ENCODE measurements at regions not wholly inside any gene's neighbourhood (a gene's known extent, or its start where the extent isn't known, plus 50 kb on each side); places are given as distances from the start of the nearest gene placed in this dataset.

- Histone ChIP-seq H3K4me1 (ENCODE audit: insufficient read depth, low read length) (no peaks in the 10 kb centered on the region), H3K4me2 (ENCODE audit: insufficient read depth, low read length) (no peak overlapping the region), H2AFZ (ENCODE audit: low read depth, low read length) (no peak overlapping the region), H3K9ac (ENCODE audit: low read depth, low read length) (no peak overlapping the region), H3K27me3 (ENCODE audit: insufficient read depth, low read length, poor library complexity) (no peaks in the 10 kb centered on the region), H3K79me2 (ENCODE audit: insufficient read depth, low read length) (no peaks in the 10 kb centered on the region), H3K36me3 (ENCODE audit: insufficient read depth, low read length) (no peaks in the 10 kb centered on the region), H4K20me1 (ENCODE audit: insufficient read depth, low read length) (no peaks in the 10 kb centered on the region), H3K4me3 (ENCODE audit: low read depth in 1 of 2, low read length in 2 of 2) (no peak overlapping the region), H3K9me3 (ENCODE audit: insufficient read depth, low read length, severe bottlenecking) (no peaks in the 10 kb centered on the region), H3K27ac (ENCODE audit: low read length) (no peak overlapping the region)
- no peak for ATAC-seq (ENCODE audit: insufficient read depth, low read depth)
- no peak for DNase-seq
- TF ChIP-seq CTCF (IDR thresholded peaks at IDR 0.05; ENCODE audit: borderline replicate concordance, extremely low read depth, low read length, poor library complexity, severe bottlenecking) (no peak), EZH2 (IDR thresholded peaks at IDR 0.05; ENCODE audit: borderline replicate concordance, low read depth, low read length, severe bottlenecking) (no peak)
These were observed 107.5 kb upstream of the SCAF8 start for GRCh38 chr6:154625721-154626120.

DNA sequence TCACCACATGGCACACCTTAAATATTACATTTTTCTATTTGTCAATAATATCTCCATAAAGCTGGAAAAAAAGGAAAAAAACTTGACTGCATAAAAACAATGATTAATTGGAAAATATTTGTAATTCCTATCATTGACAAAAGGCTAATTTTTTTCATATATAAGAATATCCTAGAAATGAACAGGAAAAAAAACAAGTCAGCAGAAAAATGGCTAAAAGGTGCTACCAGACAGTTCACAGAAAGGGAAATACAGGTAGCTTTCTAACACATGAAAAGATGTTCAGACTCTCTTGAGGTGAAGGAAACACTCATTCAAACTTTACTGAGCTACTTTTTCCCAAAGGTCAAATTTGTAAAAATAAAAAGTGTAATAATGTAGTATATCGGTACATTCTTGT, 104.1 kb upstream of the SCAF8 start:
- DNase-seq (no peak), ATAC-seq (ENCODE audit: insufficient read depth, low read depth) (no peak)
- TF ChIP-seq EZH2 (IDR thresholded peaks at IDR 0.05; ENCODE audit: borderline replicate concordance, low read depth, low read length, severe bottlenecking) (no peak), CTCF (IDR thresholded peaks at IDR 0.05; ENCODE audit: borderline replicate concordance, extremely low read depth, low read length, poor library complexity, severe bottlenecking) (no peak)
- Histone ChIP-seq H3K27me3 (ENCODE audit: insufficient read depth, low read length, poor library complexity) (no peaks in the 10 kb centered on the region), H3K4me3 (ENCODE audit: low read depth in 1 of 2, low read length in 2 of 2) (no peak overlapping the region), H3K4me2 (ENCODE audit: insufficient read depth, low read length) (no peak overlapping the region), H2AFZ (ENCODE audit: low read depth, low read length) (no peak overlapping the region), H3K9ac (ENCODE audit: low read depth, low read length) (no peak overlapping the region), H3K9me3 (ENCODE audit: insufficient read depth, low read length, severe bottlenecking) (no peaks in the 10 kb centered on the region), H3K36me3 (ENCODE audit: insufficient read depth, low read length) (no peaks in the 10 kb centered on the region), H3K27ac (ENCODE audit: low read length) (no peak overlapping the region), H4K20me1 (ENCODE audit: insufficient read depth, low read length) (no peaks in the 10 kb centered on the region), H3K79me2 (ENCODE audit: insufficient read depth, low read length) (no peaks in the 10 kb centered on the region), H3K4me1 (ENCODE audit: insufficient read depth, low read length) (no peaks in the 10 kb centered on the region)

GRCh38 chr6:154632119-154632518, 101.1 kb upstream of the SCAF8 start:
- ATAC-seq (ENCODE audit: insufficient read depth, low read depth) = no peak
- Histone ChIP-seq H3K4me2 (ENCODE audit: insufficient read depth, low read length) (no peak overlapping the region), H3K4me3 (ENCODE audit: low read depth in 1 of 2, low read length in 2 of 2) (no peak overlapping the region), H3K4me1 (ENCODE audit: insufficient read depth, low read length) (no peaks in the 10 kb centered on the region), H4K20me1 (ENCODE audit: insufficient read depth, low read length) (no peaks in the 10 kb centered on the region), H3K36me3 (ENCODE audit: insufficient read depth, low read length) (no peaks in the 10 kb centered on the region), H3K9ac (ENCODE audit: low read depth, low read length) (no peak overlapping the region), H3K79me2 (ENCODE audit: insufficient read depth, low read length) (no peaks in the 10 kb centered on the region), H3K27ac (ENCODE audit: low read length) (no peak overlapping the region), H2AFZ (ENCODE audit: low read depth, low read length) (no peak overlapping the region), H3K9me3 (ENCODE audit: insufficient read depth, low read length, severe bottlenecking) (no peaks in the 10 kb centered on the region), H3K27me3 (ENCODE audit: insufficient read depth, low read length, poor library complexity) (no peaks in the 10 kb centered on the region)
- no peak for DNase-seq
- no peak for TF ChIP-seq EZH2 (IDR thresholded peaks at IDR 0.05; ENCODE audit: borderline replicate concordance, low read depth, low read length, severe bottlenecking)
- no peak for TF ChIP-seq CTCF (IDR thresholded peaks at IDR 0.05; ENCODE audit: borderline replicate concordance, extremely low read depth, low read length, poor library complexity, severe bottlenecking)

GRCh38 chr6:154637392-154637791, 95.8 kb upstream of the SCAF8 start:
- DNase-seq (no peak), ATAC-seq (ENCODE audit: insufficient read depth, low read depth) (no peak)
- Histone ChIP-seq H4K20me1 (ENCODE audit: insufficient read depth, low read length) (no peaks in the 10 kb centered on the region), H3K79me2 (ENCODE audit: insufficient read depth, low read length) (no peaks in the 10 kb centered on the region), H3K9me3 (ENCODE audit: insufficient read depth, low read length, severe bottlenecking) (no peaks in the 10 kb centered on the region), H3K27ac (ENCODE audit: low read length) (no peak overlapping the region), H3K9ac (ENCODE audit: low read depth, low read length) (no peak overlapping the region), H3K4me1 (ENCODE audit: insufficient read depth, low read length) (no peaks in the 10 kb centered on the region), H3K27me3 (ENCODE audit: insufficient read depth, low read length, poor library complexity) (no peaks in the 10 kb centered on the region), H3K4me2 (ENCODE audit: insufficient read depth, low read length) (no peak overlapping the region), H3K36me3 (ENCODE audit: insufficient read depth, low read length) (no peaks in the 10 kb centered on the region), H3K4me3 (ENCODE audit: low read depth in 1 of 2, low read length in 2 of 2) (no peak overlapping the region), H2AFZ (ENCODE audit: low read depth, low read length) (no peak overlapping the region)
- TF ChIP-seq CTCF (IDR thresholded peaks at IDR 0.05; ENCODE audit: borderline replicate concordance, extremely low read depth, low read length, poor library complexity, severe bottlenecking) (no peak), EZH2 (IDR thresholded peaks at IDR 0.05; ENCODE audit: borderline replicate concordance, low read depth, low read length, severe bottlenecking) (no peak)

All from DND-41 (cell line).